HCT116 (cell line): ENCODE measurements at regions not wholly inside any gene's neighbourhood (a gene's known extent, or its start where the extent isn't known, plus 50 kb on each side); places are given as distances from the start of the nearest gene placed in this dataset.

Experiments
- EZH2 ChIP-seq: fragments of 200-600 bp; sonication (generic); IDR thresholded peaks from 2 replicates; pipeline ENCODE4 v1.6.1; 2017; ENCODE audit warnings: antibody characterized with exemption, mixed run types
- POLR2A ChIP-seq: IDR thresholded peaks from 2 replicates; pipeline ENCODE4 v1.7.0; 2011; ENCODE audit warnings: borderline replicate concordance; ENCODE audit not compliant: insufficient read depth, insufficient read length; ENCODE audit errors: extremely low read depth
- POLR2AphosphoS5 ChIP-seq: IDR thresholded peaks from 2 replicates; pipeline ENCODE4 v1.6.1; 2011; ENCODE audit warnings: mild to moderate bottlenecking, low read depth, low read length, moderate library complexity
- SIN3A ChIP-seq: IDR thresholded peaks from 2 replicates; pipeline ENCODE4 v1.6.1; 2012; ENCODE audit warnings: low read depth
- ZNF274 ChIP-seq: fragments of 200-500 bp; sonication (Bioruptor generic); IDR thresholded peaks from 2 replicates; pipeline ENCODE4 v1.6.1; 2014; ENCODE audit warnings: mild to moderate bottlenecking, low read depth, low read length, inconsistent platforms
- TF ChIP-seq, protein P1 (sequence below), 3 experiments: fragments of 200-600 bp in 1 of 3; sonication (generic) in 1 of 3; IDR thresholded peaks in 2 of 3; conservative IDR thresholded peaks in 1 of 3; 2 replicates each; pipeline ENCODE4 v1.5.1; 2012 to 2017; ENCODE audit warnings: low read depth in 2 of 3, low read length in 2 of 3, antibody characterized with exemption in 1 of 3, borderline replicate concordance in 1 of 3, control low read depth in 1 of 3, mild to moderate bottlenecking in 1 of 3, mixed read lengths in 1 of 3, mixed run types in 1 of 3, moderate library complexity in 1 of 3; ENCODE audit not compliant: insufficient read depth in 1 of 3
- TF ChIP-seq, protein P2 (sequence below): IDR thresholded peaks from 2 replicates; pipeline ENCODE4 v1.6.1; 2012
- TF ChIP-seq, protein P3 (sequence below): IDR thresholded peaks from 2 replicates; pipeline ENCODE4 v1.6.1; 2011; ENCODE audit warnings: mild to moderate bottlenecking, low read length, moderate library complexity; ENCODE audit not compliant: insufficient replicate concordance; ENCODE audit errors: extremely low read depth

DNA sequence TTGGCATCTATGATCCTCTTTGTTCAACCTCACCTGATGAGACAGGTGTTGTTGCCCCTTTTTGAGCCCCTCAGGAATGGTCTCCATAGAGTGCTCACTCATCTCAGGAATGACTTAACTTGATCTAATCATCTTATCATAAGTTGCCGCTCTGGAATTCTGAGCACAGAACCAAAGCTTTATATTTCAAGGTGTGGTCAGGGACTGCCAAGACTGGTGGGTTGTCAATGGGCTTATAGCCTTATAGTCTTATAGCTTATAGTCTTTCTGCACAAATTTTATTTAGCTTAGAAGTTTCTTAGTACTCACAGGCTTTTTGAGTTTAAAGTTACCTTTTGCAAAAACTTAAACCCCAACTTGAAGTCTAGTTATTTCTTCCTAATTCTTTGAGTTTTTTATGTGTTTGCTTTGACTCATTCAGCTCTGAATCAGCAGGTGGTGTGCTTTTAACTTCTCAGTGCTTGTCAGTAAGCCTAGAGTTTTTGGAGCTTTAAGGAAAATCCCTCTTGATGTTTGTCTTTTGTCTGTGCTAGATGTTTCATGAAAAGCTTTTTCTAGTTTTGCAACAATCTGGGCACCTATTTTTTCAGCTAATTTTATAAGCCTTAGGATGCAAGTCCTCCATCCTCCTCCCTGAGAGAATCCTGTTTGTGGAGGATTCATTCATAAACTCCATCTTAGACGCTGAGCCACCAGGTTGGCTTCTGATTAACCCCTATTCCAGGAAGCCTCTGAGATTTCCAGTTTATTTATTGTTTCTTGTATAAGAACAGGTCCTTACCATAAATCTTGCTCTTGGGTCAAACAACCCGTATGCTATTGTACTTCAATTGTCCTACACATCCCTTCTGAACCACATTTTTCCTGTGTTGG lies 72.3 kb upstream of the SSTR4 start:
- TF ChIP-seq, protein P1, sequence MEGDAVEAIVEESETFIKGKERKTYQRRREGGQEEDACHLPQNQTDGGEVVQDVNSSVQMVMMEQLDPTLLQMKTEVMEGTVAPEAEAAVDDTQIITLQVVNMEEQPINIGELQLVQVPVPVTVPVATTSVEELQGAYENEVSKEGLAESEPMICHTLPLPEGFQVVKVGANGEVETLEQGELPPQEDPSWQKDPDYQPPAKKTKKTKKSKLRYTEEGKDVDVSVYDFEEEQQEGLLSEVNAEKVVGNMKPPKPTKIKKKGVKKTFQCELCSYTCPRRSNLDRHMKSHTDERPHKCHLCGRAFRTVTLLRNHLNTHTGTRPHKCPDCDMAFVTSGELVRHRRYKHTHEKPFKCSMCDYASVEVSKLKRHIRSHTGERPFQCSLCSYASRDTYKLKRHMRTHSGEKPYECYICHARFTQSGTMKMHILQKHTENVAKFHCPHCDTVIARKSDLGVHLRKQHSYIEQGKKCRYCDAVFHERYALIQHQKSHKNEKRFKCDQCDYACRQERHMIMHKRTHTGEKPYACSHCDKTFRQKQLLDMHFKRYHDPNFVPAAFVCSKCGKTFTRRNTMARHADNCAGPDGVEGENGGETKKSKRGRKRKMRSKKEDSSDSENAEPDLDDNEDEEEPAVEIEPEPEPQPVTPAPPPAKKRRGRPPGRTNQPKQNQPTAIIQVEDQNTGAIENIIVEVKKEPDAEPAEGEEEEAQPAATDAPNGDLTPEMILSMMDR (IDR thresholded peaks at IDR 0.05 in 2 of 3, conservative IDR thresholded peaks at IDR 0.05 in 1 of 3; ENCODE audit: borderline replicate concordance in 1 of 3, insufficient read depth in 1 of 3, low read depth in 2 of 3, low read length in 2 of 3): no peak
- TF ChIP-seq SIN3A: no peak
- TF ChIP-seq, protein P2, sequence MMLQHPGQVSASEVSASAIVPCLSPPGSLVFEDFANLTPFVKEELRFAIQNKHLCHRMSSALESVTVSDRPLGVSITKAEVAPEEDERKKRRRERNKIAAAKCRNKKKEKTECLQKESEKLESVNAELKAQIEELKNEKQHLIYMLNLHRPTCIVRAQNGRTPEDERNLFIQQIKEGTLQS: no peak
- no peak for TF ChIP-seq ZNF274
- no peak for TF ChIP-seq POLR2A
- TF ChIP-seq EZH2: no peak
- no peak for TF ChIP-seq POLR2AphosphoS5
- TF ChIP-seq, protein P3, sequence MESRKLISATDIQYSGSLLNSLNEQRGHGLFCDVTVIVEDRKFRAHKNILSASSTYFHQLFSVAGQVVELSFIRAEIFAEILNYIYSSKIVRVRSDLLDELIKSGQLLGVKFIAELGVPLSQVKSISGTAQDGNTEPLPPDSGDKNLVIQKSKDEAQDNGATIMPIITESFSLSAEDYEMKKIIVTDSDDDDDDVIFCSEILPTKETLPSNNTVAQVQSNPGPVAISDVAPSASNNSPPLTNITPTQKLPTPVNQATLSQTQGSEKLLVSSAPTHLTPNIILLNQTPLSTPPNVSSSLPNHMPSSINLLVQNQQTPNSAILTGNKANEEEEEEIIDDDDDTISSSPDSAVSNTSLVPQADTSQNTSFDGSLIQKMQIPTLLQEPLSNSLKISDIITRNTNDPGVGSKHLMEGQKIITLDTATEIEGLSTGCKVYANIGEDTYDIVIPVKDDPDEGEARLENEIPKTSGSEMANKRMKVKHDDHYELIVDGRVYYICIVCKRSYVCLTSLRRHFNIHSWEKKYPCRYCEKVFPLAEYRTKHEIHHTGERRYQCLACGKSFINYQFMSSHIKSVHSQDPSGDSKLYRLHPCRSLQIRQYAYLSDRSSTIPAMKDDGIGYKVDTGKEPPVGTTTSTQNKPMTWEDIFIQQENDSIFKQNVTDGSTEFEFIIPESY: no peak
